Middle frontal gyrus (tissue), 1 donor: ENCODE measurements at regions not wholly inside any gene's neighbourhood (a gene's known extent, or its start where the extent isn't known, plus 50 kb on each side); places are given as distances from the start of the nearest gene placed in this dataset.
A peak's percentile ranks its signal among the peaks of the same experiment; 100 is the strongest.

ENCODE experiments used
- DNase-seq: peaks from one replicate; pipeline ENCODE4 v3.0.0-alpha.2; 2015; ENCODE audit warnings: low spot score; ENCODE audit errors: extremely low spot score

DNA sequence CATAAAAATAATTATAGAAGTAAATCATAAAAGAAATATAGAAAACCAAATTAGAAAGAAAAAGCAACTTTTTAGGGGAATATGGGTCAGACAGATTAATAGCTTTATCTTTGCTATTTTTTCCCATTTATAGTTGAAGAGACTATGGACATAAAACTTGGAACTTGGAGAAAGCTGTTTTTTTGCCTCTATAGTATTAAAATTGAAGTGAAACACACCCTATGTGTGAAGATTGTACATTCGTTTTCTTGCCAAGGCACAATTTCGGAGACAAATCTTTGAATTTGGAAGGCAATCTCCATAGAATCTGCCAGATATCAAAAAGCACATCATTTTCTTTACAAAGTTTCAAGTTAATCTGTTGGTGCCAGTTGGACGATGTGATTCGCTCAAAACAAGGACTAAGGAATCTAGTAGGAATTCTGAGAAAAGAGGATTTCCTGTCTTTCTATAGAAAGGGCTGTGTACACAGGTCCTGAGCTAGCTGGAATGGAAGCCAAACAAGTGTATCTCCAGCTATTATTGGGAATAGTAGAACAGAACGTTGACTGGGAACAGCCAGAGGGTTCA is 156.3 kb downstream of the SLC7A11 start:
- no peak for DNase-seq

DNA sequence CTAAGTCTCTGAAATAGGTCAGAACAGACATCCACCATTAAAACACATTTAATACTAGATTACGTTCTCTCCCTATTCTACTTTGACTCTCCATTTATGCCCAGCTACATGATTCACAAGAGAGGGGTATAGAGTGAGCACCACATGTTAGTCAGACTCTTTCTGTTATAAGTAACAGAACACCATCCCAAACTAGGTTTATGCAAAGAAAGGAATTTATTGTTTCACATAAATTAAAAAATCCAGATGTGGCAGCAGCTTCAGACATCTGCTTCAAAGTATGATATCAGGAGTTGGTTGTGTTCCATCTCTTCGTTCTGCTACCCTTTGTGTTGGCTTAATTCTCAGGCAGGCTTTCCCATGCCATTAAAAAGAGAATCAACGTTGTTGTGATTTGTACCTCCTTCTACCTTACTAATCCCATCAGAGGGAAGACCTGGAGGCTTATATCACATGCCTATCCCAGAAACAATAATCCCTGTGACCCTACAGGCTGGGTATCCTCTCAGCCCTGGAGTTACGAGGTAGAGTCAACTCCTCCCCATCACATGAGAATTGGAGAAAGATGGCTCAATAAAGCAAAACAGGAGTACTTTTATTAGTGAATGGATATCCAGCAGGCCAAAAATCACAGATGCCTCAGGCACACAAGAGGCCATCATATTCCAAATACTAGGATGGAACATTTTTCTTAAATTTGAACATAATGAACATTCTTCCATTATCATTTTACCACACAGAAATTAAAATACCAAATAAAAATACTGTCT is 163.2 kb downstream of the SLC7A11 start:
- no peak for DNase-seq

DNA sequence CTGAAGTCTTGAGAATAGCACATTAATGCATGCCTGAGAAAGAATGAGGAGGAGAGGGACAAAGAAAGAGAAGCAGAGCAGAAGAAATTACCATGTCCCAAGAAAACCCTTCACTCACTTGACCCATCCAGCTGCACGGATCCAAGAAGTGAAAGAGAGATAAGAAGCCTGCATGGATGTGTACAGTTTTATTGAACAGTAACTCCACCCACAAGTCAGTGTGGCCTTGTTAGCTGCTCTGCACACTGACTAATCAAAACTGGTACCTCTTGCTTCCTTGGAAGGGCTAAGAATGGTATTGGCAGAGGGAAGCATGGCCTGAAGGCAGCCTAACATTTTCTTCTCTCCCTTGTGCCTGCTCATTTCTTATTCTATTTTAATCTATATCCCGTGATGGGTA is 163.9 kb downstream of the SLC7A11 start:
- no peak for DNase-seq

DNA sequence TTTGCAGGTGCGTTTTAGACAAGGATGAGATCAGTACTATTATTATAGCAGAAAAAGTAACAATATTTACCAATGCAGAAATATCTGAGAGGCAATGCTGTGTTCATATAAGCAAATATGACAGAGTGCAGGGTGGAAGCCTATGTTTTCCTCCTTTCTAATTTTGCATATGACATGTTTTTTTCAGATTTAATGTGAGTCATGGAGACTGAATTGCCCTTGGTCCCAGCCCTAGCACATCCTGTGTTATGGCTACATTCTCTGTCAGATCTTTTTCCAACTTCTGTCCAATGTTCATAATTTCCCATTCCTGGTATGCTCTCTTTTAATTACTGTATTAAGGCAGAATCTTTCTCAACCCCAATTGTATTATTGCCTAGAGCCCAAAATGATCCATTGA is 165.6 kb downstream of the SLC7A11 start:
- no peak for DNase-seq

- DNase-seq = no peak
Measured at GRCh38 chr4:138070816-138071215, 171.3 kb downstream of the SLC7A11 start.

- no peak for DNase-seq
Measured at GRCh38 chr4:138063581-138063980, 178.6 kb downstream of the SLC7A11 start.

- DNase-seq = no peak
Measured at GRCh38 chr4:138062929-138063328, 179.2 kb downstream of the SLC7A11 start.

DNA sequence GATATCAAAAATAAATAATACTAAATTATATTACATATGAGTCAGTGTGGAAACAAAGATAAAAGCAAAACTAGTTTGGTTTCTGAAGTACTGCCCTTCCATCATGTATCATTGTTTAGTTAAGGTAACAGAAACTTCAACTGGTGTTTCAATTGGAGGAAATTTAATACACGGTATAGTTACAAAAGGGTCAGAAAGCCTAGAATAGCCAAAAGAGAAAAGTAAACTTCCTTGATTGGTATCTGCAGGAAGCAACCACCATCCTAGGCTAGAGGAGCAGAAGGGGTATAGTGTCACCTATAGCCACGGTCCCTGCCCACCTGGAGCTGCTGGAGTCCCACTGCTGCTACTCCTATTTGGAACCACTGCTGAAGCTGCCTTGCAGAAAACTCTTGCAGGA is 185.6 kb downstream of the SLC7A11 start:
- DNase-seq = no peak

DNA sequence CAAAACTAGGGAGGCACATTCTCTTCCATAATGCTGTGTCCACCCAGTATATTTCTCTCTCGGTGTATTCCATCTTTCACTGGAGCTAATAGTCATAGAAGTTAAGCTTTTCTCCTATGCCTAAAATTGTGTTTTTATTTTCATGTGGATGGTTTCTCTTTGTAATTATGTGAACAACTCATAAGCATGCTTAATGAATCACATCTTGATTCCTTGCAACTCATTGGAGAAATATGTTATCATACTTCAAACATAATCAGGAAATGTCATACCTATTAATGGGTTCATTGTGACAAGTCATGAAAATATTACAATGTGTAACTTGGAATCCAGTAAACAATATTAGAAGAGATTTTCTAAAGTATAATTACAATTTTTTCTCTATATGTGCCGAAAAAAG is 186.3 kb downstream of the SLC7A11 start:
- DNase-seq = no peak

GRCh38 chr4:138053641-138054301 is 188.4 kb downstream of the SLC7A11 start:
- no peak for DNase-seq

DNA sequence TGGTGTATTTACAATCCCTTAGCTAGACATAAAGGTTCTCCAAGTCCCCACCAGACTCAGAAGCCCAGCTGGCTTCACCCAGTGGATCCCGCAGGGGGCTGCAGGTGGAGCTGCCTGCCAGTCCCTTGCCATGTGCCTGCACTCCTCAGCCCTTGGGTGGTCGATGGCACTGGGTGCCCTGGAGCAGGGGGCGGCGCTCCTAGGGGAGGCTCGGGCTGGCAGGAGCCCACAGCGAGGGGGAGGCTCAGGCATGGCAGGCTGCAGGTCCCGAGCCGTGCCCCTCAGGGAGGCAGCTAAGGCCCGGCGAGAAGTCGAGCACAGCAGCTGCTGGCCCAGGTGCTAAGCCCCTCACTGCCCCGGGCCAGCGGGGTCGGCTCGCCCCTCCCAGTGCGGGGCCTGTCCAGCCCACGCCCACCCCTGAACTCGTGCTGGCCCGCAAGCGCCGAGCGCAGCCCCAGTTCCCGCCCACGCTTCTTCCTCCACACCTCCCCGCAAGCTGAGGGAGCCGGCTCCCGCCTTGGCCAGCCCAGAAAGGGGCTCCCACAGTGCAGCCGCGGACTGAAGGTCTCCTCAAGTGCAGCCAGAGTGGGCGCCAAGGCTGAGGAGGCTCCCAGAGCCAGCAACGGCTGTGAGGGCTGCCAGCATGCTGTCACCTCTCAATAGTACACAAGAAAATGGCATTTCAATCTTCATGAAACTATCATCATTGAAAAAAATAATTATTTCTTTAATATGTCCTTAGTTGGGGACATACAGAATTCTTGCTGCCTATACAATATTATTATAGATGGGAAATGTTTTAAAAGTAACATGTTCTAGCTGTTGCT is 189.1 kb downstream of the SLC7A11 start:
- no peak for DNase-seq

GRCh38 chr4:138051157-138051556 is 191.0 kb downstream of the SLC7A11 start:
- DNase-seq = no peak

DNA sequence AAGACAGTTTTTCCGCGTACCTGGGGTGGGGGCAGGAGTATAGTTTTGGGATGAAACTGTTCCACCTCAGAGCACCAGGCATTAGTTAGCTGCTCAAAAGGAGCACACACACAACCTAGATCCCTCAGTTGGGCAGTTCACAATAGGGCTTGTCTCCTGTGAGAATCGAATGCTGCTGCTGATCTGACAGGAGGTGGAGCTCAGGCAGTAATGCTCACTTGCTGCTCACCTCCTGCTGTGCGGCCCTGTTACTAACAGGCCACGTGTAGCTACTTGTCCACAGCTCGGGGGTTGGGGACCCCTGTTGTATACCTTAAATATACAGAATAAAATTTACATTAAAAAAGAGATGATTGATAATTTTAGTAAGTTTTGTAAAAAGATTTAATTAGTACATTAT is 191.5 kb downstream of the SLC7A11 start:
- DNase-seq = no peak

DNA sequence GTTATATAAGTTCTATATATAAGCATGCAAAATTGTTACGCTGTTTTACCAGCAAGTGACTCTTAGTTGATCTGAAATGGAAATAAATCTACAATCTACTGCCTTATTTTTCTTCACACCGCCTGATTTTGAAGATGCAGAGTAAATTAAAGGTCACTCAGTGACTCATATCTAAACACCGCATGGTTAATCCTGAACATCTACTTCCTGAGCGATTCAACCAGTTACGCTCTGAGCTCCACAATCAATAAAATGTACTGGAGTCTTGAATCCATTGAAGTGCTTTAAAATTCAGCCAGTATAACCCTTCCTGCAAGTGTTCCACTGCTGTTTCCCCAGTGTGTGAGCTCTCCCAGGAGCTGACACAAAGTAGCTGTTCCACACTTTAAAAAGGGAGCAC is 192.8 kb downstream of the SLC7A11 start:
- DNase-seq = no peak

DNA sequence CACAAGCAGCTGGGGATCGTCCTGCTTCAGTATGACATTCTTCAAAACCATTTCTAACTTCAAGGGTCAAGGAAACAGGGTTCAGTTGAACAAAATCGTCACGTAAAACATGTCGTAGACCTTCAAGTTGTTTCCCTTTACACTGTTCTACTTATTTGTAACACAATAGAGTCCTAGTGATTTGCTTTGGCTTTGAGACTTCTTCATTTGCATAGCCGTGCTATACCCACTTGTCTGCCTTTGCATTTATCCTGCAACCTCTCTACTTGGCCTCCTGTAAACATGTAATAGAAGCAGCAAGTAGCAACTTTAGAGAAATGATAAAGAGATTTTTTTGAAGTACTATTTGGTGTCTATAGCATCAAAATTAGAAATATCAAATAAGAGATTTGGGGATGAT is 194.9 kb downstream of the SLC7A11 start:
- DNase-seq = no peak

GRCh38 chr4:138045036-138045435 is 197.1 kb downstream of the SLC7A11 start:
- DNase-seq = no peak

DNA sequence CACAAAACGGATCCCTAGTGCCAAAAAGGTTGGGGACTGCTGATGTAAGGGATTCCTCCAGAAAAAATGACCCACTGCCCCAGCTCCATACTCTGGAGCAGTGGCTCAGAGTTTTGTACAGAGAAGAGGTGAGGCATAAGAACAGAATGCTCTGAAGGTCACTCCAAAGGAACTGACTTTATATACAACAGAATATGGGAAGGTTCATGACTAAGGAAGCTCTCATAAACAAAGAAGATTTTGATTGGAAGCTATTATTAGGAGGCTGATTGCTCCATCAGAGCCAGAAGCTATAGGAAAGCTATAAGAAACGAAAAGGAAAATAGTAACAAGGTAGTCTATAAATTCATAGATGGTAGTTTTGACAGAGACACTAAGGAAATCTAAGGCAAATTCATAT is 203.1 kb downstream of the SLC7A11 start:
- DNase-seq = no peak

- DNase-seq = no peak
Measured at GRCh38 chr4:138037696-138038095, 204.5 kb downstream of the SLC7A11 start.

- peak; percentile 69 for DNase-seq
Measured at GRCh38 chr4:138035781-138036258, 206.3 kb downstream of the SLC7A11 start.

DNA sequence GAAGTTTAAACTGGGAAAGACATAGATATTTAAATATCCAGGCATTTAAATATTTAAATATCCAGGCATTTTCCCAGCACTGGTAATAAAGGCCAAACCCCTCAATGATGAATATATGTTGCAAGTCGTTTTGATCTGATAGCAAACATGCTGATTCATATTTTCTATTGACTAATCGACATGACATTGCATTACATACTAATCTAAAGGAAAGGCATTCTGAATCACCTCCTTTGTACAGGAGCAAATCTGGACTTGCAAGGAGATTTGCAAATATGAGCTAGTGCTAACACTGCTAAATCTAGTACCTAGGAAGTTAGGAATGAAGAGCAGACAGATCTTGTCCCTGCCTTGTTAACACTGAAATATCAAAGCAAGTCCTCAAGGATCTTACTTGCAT is 207.3 kb downstream of the SLC7A11 start:
- DNase-seq = no peak

DNA sequence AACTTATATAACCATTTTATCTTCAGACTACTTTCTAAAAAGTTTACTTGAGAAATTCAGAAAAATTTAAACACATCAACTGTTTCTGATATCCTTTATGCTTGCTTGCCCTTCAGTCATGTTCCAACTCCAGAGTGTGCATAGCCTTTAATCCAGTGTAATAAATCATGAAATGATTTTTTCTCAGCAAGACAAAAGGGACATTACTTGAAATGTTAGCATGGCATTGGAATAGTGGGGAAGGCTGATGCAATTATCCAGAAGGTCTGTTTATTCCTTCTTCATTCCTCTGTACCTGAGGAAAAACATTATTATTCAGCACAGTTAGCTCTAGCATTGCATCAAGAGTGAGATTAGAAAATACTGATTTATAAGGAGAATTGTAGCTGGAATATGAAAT is 209.9 kb downstream of the SLC7A11 start:
- no peak for DNase-seq

DNA sequence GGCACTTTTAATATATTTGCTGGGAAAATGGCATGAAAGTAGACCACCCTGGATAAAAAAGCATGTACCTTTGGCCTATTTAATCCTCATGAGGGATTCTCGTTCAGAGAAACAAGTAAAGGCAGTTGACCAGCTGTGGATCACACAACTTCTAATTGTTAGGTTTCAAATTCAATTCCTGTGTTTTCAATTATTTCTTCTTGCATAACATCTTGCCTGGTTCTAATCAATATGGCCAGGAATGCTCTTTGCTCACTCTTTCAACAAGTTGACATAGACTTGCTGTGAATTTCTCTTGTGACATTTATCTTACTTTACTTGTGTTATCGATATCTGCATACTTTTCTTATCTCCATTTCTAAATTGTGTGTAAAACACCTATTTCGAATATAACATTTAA is 211.8 kb downstream of the SLC7A11 start:
- no peak for DNase-seq
